ENCODE measurements at regions not wholly inside any gene's neighbourhood (a gene's known extent, or its start where the extent isn't known, plus 50 kb on each side); places are given as distances from the start of the nearest gene placed in this dataset.

DNA sequence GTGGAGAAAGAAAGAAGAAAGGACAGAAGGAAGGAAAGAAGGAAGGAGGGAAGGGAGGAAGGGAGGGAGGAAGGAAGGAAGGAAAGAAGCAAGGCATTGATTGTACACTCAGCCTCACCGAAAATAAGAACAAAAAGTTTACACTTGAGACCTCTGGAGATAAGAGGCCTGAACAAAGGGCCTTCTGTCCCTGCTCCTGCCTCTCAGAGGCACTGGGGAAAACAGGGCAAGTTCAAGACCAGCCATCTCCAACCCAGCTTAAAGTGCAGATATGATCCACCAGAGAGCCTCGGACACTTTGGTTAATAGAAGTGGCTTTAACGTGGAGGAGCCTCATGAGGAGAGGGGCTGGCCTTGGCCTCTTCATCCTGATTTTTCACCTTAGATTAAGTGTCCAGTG, 582.9 kb upstream of the PPP2R3A start:
- Histone ChIP-seq H3K27ac (ENCODE audit: low read depth in 2 of 2, low read length in 1 of 2) (no peak overlapping the region), H3K27me3 (ENCODE audit: control insufficient read depth in 1 of 2, insufficient read depth in 2 of 2, low read length in 2 of 2) (no peaks in the 10 kb centered on the region), H3K9me3 (ENCODE audit: control insufficient read depth in 2 of 2, insufficient read depth in 1 of 2, low read depth in 1 of 2, low read length in 1 of 2) (no peaks in the 10 kb centered on the region), H3K4me1 (ENCODE audit: control insufficient read depth in 2 of 2, insufficient read depth in 2 of 2, low read length in 1 of 2) (peaks cover 0 to 2% of the 10 kb centered on the region in 2 donors), H3K4me3 (ENCODE audit: low read depth in 1 of 2, low read length in 2 of 2) (no peak overlapping the region), H3K36me3 (ENCODE audit: control insufficient read depth in 2 of 2, insufficient read depth in 2 of 2, low read length in 1 of 2) (no peaks in the 10 kb centered on the region)
- 57 to 65% methylated on average over 3 of the region's 3 CpGs for WGBS, 2 donors

DNA sequence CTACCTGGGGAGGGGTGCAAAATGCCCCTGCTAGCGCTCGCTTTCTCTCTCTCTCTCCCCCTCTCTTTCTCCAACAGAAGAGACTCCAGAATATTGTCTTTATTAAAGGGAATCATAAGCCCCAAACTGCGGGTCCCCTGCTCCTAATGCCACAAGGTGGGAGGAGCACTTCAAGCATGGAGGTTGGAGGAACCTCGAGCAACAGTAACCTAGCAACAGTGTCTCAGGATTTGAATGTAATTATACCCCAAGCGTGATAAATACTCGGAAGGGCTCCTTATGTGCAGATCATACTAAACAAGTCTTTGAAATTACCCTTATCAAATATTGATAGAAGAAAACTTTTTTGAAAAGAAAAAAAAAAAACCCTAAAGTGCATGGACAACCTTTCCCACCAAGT, 582.2 kb upstream of the PPP2R3A start:
- Histone ChIP-seq H3K27ac (ENCODE audit: low read depth in 2 of 2, low read length in 1 of 2) (no peak overlapping the region), H3K27me3 (ENCODE audit: control insufficient read depth in 1 of 2, insufficient read depth in 2 of 2, low read length in 2 of 2) (no peaks in the 10 kb centered on the region), H3K36me3 (ENCODE audit: control insufficient read depth in 2 of 2, insufficient read depth in 2 of 2, low read length in 1 of 2) (no peaks in the 10 kb centered on the region), H3K4me1 (ENCODE audit: control insufficient read depth in 2 of 2, insufficient read depth in 2 of 2, low read length in 1 of 2) (peaks cover 0 to 2% of the 10 kb centered on the region in 2 donors), H3K4me3 (ENCODE audit: low read depth in 1 of 2, low read length in 2 of 2) (no peak overlapping the region), H3K9me3 (ENCODE audit: control insufficient read depth in 2 of 2, insufficient read depth in 1 of 2, low read depth in 1 of 2, low read length in 1 of 2) (no peaks in the 10 kb centered on the region)
- WGBS, 2 donors, result 61 to 70% methylated on average over 6 of the region's 6 CpGs

DNA sequence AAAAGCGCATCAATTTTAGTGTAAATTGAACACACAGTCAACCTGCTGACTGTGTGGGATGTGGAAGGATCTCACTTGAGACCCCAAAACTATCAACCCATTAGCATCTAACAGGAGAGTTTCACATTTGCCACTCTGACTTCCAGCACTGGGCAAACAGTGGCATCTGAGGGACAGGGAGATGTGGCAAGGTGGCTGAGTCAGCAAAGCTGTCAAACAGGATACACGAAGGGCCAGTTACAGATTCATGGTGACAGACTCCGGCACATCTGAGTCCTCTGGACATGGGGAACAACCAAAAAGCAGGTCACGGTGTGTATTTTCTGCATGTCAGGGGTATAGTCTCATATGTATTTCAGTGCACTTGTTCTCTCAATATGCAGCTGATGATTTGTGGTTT, 573.4 kb upstream of the PPP2R3A start:
- H3K4me3 ChIP-seq (ENCODE audit: low read depth in 1 of 2, low read length in 2 of 2), result no peak overlapping the region
- no peaks in the 10 kb centered on the region for H3K27me3 ChIP-seq (ENCODE audit: control insufficient read depth in 1 of 2, insufficient read depth in 2 of 2, low read length in 2 of 2)
- no peaks in the 10 kb centered on the region for H3K4me1 ChIP-seq (ENCODE audit: control insufficient read depth in 2 of 2, insufficient read depth in 2 of 2, low read length in 1 of 2)
- no peak overlapping the region for H3K27ac ChIP-seq (ENCODE audit: low read depth in 2 of 2, low read length in 1 of 2)
- H3K36me3 ChIP-seq (ENCODE audit: control insufficient read depth in 2 of 2, insufficient read depth in 2 of 2, low read length in 1 of 2), result no peaks in the 10 kb centered on the region
- peaks cover 3 to 5% of the 10 kb centered on the region in 2 donors for H3K9me3 ChIP-seq (ENCODE audit: control insufficient read depth in 2 of 2, insufficient read depth in 1 of 2, low read depth in 1 of 2, low read length in 1 of 2)
- 81 to 83% methylated on average over 4 of the region's 4 CpGs for WGBS, 2 donors

DNA sequence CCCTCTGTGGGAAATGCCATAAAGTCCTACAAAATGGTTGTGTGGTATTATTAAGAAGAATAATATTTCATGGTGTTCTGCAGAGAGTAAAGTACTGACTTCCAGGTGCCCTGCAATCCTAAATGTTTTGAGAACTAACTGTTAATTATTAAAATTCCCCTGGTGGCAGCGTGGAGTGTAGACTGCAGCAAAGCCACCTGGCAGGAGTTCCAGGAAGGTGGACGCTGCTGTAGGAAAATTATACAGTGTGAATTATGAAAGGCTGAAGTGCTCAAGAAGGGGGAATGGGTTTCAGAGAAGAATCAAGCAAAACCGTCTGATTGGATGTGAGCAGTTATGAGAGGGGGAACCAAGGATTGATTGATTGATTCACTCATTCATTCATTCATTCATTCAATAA, 572.4 kb upstream of the PPP2R3A start:
- Histone ChIP-seq H3K27me3 (ENCODE audit: control insufficient read depth in 1 of 2, insufficient read depth in 2 of 2, low read length in 2 of 2) (no peaks in the 10 kb centered on the region), H3K4me3 (ENCODE audit: low read depth in 1 of 2, low read length in 2 of 2) (no peak overlapping the region), H3K27ac (ENCODE audit: low read depth in 2 of 2, low read length in 1 of 2) (no peak overlapping the region), H3K4me1 (ENCODE audit: control insufficient read depth in 2 of 2, insufficient read depth in 2 of 2, low read length in 1 of 2) (no peaks in the 10 kb centered on the region), H3K36me3 (ENCODE audit: control insufficient read depth in 2 of 2, insufficient read depth in 2 of 2, low read length in 1 of 2) (no peaks in the 10 kb centered on the region), H3K9me3 (ENCODE audit: control insufficient read depth in 2 of 2, insufficient read depth in 1 of 2, low read depth in 1 of 2, low read length in 1 of 2) (peaks cover 3 to 5% of the 10 kb centered on the region in 2 donors)
- WGBS, 2 donors, result 55 to 74% methylated on average over 3 of the region's 3 CpGs

DNA sequence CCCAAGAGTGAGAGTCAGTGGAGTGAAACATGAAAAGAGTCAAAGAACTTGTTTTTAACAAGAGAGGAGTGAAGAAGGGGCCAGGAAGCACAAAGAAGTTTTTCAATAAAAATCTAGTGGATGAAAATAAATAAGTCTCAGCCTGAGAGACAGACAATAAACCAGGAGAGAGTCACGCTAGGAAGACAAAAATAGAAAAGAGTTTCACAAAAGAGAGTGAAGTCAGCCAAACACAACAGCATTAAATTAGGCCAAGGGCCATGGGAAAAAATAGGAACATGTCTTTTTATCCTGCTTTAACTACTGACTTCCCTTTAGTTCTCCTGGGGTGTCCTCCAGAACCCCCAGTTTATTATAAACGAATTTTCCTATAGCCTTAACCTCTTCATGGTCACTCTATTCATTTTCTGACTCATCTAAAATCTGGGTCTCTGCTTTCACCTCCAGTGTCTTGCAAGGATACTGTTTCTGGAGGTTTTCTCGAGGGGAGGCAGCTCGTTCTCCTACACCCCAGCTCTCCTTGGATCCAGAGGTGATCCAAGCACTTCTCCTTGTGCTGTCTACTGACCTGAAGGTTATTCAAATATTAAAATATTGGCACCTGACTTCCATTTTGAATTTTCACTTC, 571.5 kb upstream of the PPP2R3A start:
- Histone ChIP-seq H3K27me3 (ENCODE audit: control insufficient read depth in 1 of 2, insufficient read depth in 2 of 2, low read length in 2 of 2) (no peaks in the 10 kb centered on the region), H3K9me3 (ENCODE audit: control insufficient read depth in 2 of 2, insufficient read depth in 1 of 2, low read depth in 1 of 2, low read length in 1 of 2) (peaks cover 3 to 4% of the 10 kb centered on the region in 2 donors), H3K36me3 (ENCODE audit: control insufficient read depth in 2 of 2, insufficient read depth in 2 of 2, low read length in 1 of 2) (no peaks in the 10 kb centered on the region), H3K4me1 (ENCODE audit: control insufficient read depth in 2 of 2, insufficient read depth in 2 of 2, low read length in 1 of 2) (no peaks in the 10 kb centered on the region), H3K27ac (ENCODE audit: low read depth in 2 of 2, low read length in 1 of 2) (no peak overlapping the region), H3K4me3 (ENCODE audit: low read depth in 1 of 2, low read length in 2 of 2) (no peak overlapping the region)
- WGBS, 2 donors, result 47 to 49% methylated on average over 4 of the region's 4 CpGs

DNA sequence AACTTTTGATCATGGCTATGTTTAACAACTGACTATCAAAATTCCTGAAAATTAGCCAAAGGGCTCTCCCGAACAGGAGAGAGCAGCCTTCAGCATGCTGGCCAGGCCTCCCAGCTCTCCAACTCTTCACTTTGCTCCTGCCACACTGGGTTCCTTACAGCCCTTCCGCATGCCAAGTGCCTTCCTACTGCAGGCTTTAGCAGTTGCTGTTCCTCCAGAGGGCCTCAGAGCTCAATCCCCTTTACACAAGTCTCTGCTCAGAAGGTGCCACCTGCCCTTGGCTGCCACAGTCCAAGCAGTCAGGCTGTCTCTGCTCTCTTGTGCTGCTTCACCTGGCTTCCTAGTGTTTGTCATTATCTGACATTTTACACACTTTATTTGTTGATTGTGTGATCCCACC, 553.1 kb upstream of the PPP2R3A start:
- Histone ChIP-seq H3K9me3 (ENCODE audit: control insufficient read depth in 2 of 2, insufficient read depth in 1 of 2, low read depth in 1 of 2, low read length in 1 of 2) (no peaks in the 10 kb centered on the region), H3K36me3 (ENCODE audit: control insufficient read depth in 2 of 2, insufficient read depth in 2 of 2, low read length in 1 of 2) (no peaks in the 10 kb centered on the region), H3K27me3 (ENCODE audit: control insufficient read depth in 1 of 2, insufficient read depth in 2 of 2, low read length in 2 of 2) (no peaks in the 10 kb centered on the region), H3K4me3 (ENCODE audit: low read depth in 1 of 2, low read length in 2 of 2) (no peak overlapping the region), H3K27ac (ENCODE audit: low read depth in 2 of 2, low read length in 1 of 2) (no peak overlapping the region), H3K4me1 (ENCODE audit: control insufficient read depth in 2 of 2, insufficient read depth in 2 of 2, low read length in 1 of 2) (no peaks in the 10 kb centered on the region)
- 60 to 78% methylated on average over 2 of the region's 2 CpGs for WGBS, 2 donors

DNA sequence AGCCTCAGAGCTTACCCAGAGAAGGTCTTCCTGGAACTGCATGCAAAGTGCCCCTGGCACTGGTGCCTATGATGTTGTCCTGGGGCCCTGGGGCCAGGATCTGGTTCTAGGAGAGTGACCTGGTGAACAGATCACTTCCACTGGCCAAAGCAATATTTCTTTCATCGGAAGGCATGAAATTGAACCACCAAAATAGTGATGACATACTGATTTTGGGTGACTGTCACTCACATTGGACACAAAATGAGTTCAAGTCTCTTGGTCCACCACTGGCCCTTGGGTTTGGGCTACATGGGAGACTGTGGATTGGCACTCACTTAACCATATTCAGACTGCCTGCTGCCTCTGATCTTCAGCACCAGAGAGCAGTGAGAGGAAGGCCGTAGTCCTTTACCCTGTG, 549.3 kb upstream of the PPP2R3A start:
- no peak overlapping the region for H3K27ac ChIP-seq (ENCODE audit: low read depth in 2 of 2, low read length in 1 of 2)
- no peaks in the 10 kb centered on the region for H3K9me3 ChIP-seq (ENCODE audit: control insufficient read depth in 2 of 2, insufficient read depth in 1 of 2, low read depth in 1 of 2, low read length in 1 of 2)
- no peaks in the 10 kb centered on the region for H3K4me1 ChIP-seq (ENCODE audit: control insufficient read depth in 2 of 2, insufficient read depth in 2 of 2, low read length in 1 of 2)
- no peak overlapping the region for H3K4me3 ChIP-seq (ENCODE audit: low read depth in 1 of 2, low read length in 2 of 2)
- H3K36me3 ChIP-seq (ENCODE audit: control insufficient read depth in 2 of 2, insufficient read depth in 2 of 2, low read length in 1 of 2), result no peaks in the 10 kb centered on the region
- no peaks in the 10 kb centered on the region for H3K27me3 ChIP-seq (ENCODE audit: control insufficient read depth in 1 of 2, insufficient read depth in 2 of 2, low read length in 2 of 2)
- WGBS, 2 donors, result 89 to 91% methylated on average over 2 of the region's 2 CpGs

DNA sequence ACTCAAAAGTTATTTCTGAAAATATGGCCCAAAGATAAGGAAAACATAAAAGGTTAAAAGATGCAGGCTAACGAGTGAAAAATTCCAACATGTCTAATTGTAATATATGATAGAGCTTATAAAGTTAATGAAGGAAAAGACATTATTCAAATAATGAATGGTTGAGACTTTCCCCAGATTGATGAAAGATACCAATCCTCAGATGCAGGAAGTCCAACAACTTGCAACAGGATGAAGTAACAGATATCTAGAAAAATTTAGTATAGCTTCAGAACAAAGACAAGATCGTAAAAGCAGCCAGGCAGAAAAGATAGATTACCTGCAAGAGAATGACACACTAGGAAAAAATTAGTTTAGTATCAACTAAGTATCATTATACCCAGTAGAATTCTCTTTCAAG, 546.4 kb upstream of the PPP2R3A start:
- H3K36me3 ChIP-seq (ENCODE audit: control insufficient read depth in 2 of 2, insufficient read depth in 2 of 2, low read length in 1 of 2), result no peaks in the 10 kb centered on the region
- no peak overlapping the region for H3K27ac ChIP-seq (ENCODE audit: low read depth in 2 of 2, low read length in 1 of 2)
- no peak overlapping the region for H3K4me3 ChIP-seq (ENCODE audit: low read depth in 1 of 2, low read length in 2 of 2)
- WGBS, 2 donors, result 61 to 74% methylated on average over 2 of the region's 2 CpGs
- H3K9me3 ChIP-seq (ENCODE audit: control insufficient read depth in 2 of 2, insufficient read depth in 1 of 2, low read depth in 1 of 2, low read length in 1 of 2), result no peaks in the 10 kb centered on the region
- no peaks in the 10 kb centered on the region for H3K4me1 ChIP-seq (ENCODE audit: control insufficient read depth in 2 of 2, insufficient read depth in 2 of 2, low read length in 1 of 2)
- H3K27me3 ChIP-seq (ENCODE audit: control insufficient read depth in 1 of 2, insufficient read depth in 2 of 2, low read length in 2 of 2), result no peaks in the 10 kb centered on the region

DNA sequence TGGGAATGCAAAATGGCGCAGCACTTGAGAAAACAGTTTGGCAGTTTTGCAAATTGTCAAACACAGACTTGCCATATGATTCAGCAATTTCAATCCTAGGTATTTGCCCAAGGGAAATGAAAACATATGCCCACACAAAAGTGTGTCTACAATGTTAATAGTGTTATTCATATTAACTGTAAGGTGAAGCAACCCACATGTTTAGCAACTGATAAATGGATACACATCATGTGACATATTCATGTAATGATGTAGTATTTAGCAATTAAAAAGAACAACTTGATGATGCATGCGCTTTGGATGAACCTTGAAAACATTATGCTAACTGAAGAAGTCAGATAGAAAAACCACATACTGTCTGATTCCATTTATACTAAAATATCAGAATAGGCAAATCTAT, 539.0 kb upstream of the PPP2R3A start:
- H3K9me3 ChIP-seq (ENCODE audit: control insufficient read depth in 2 of 2, insufficient read depth in 1 of 2, low read depth in 1 of 2, low read length in 1 of 2), result peaks cover 0 to 2% of the 10 kb centered on the region in 2 donors
- 80 to 93% methylated on average over 2 of the region's 2 CpGs for WGBS, 2 donors
- no peak overlapping the region for H3K27ac ChIP-seq (ENCODE audit: low read depth in 2 of 2, low read length in 1 of 2)
- no peaks in the 10 kb centered on the region for H3K36me3 ChIP-seq (ENCODE audit: control insufficient read depth in 2 of 2, insufficient read depth in 2 of 2, low read length in 1 of 2)
- H3K4me3 ChIP-seq (ENCODE audit: low read depth in 1 of 2, low read length in 2 of 2), result no peak overlapping the region
- H3K4me1 ChIP-seq (ENCODE audit: control insufficient read depth in 2 of 2, insufficient read depth in 2 of 2, low read length in 1 of 2), result no peaks in the 10 kb centered on the region
- no peaks in the 10 kb centered on the region for H3K27me3 ChIP-seq (ENCODE audit: control insufficient read depth in 1 of 2, insufficient read depth in 2 of 2, low read length in 2 of 2)

DNA sequence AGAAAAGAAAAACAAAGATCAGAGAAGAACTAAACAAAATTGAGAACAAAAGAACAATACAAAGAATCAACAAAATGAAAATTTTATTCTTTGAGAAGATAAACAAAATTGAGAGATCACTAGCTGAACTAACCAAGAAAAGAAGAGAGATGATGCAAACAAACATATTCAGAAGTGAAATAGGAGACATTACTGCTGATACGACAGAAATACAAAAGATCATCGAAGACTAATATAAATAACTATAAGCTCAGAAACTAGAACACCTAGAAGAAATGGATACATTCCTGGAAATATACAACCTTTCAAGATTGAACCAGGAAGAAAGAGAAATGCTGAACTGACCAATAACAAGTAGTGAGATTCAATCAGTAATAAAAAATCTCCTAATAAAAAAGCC, 533.1 kb upstream of the PPP2R3A start:
- Histone ChIP-seq H3K36me3 (ENCODE audit: control insufficient read depth in 2 of 2, insufficient read depth in 2 of 2, low read length in 1 of 2) (no peaks in the 10 kb centered on the region), H3K9me3 (ENCODE audit: control insufficient read depth in 2 of 2, insufficient read depth in 1 of 2, low read depth in 1 of 2, low read length in 1 of 2) (peaks cover 0 to 2% of the 10 kb centered on the region in 2 donors), H3K27me3 (ENCODE audit: control insufficient read depth in 1 of 2, insufficient read depth in 2 of 2, low read length in 2 of 2) (no peaks in the 10 kb centered on the region), H3K27ac (ENCODE audit: low read depth in 2 of 2, low read length in 1 of 2) (no peak overlapping the region), H3K4me3 (ENCODE audit: low read depth in 1 of 2, low read length in 2 of 2) (no peak overlapping the region), H3K4me1 (ENCODE audit: control insufficient read depth in 2 of 2, insufficient read depth in 2 of 2, low read length in 1 of 2) (no peaks in the 10 kb centered on the region)
- WGBS, 2 donors, result 85 to 88% methylated on average over 2 of the region's 2 CpGs

All from esophagus (tissue), 2 donors.